ENCODE measurements at regions not wholly inside any gene's neighbourhood (a gene's known extent, or its start where the extent isn't known, plus 50 kb on each side); places are given as distances from the start of the nearest gene placed in this dataset.

GRCh38 chr2:205878999-205879762 is 196.9 kb downstream of the NRP2 start:
- TF ChIP-seq CTCF (IDR thresholded peaks at IDR 0.05; ENCODE audit: low read length, missing control alignments): no peak
- no peak for DNase-seq (ENCODE audit: low read depth)
- H3K4me3 ChIP-seq (replicated peaks; ENCODE audit: low read depth, low read length): no peak overlapping the region

- no peak for TF ChIP-seq CTCF (IDR thresholded peaks at IDR 0.05; ENCODE audit: low read length, missing control alignments)
- H3K4me3 ChIP-seq (replicated peaks; ENCODE audit: low read depth, low read length): no peak overlapping the region
- no peak for DNase-seq (ENCODE audit: low read depth)
Measured at GRCh38 chr2:205877496-205877895, 195.2 kb downstream of the NRP2 start.

GRCh38 chr2:205876127-205876526 is 193.8 kb downstream of the NRP2 start:
- TF ChIP-seq CTCF (IDR thresholded peaks at IDR 0.05; ENCODE audit: low read length, missing control alignments): no peak
- DNase-seq (ENCODE audit: low read depth): no peak

GRCh38 chr2:205872716-205873115 is 190.4 kb downstream of the NRP2 start:
- DNase-seq (ENCODE audit: low read depth): no peak
- no peak for TF ChIP-seq CTCF (IDR thresholded peaks at IDR 0.05; ENCODE audit: low read length, missing control alignments)
- no peak overlapping the region for H3K4me3 ChIP-seq (replicated peaks; ENCODE audit: low read depth, low read length)

More at GRCh38 chr2:205876127-205876526, 193.8 kb downstream of the NRP2 start:
- H3K4me3 ChIP-seq (replicated peaks; ENCODE audit: low read depth, low read length): no peak overlapping the region

GRCh38 chr2:205869439-205869838 is 187.1 kb downstream of the NRP2 start:
- DNase-seq (ENCODE audit: low read depth): no peak
- no peak overlapping the region for H3K4me3 ChIP-seq (replicated peaks; ENCODE audit: low read depth, low read length)
- TF ChIP-seq CTCF (IDR thresholded peaks at IDR 0.05; ENCODE audit: low read length, missing control alignments): no peak

GRCh38 chr2:205868773-205869333 is 186.6 kb downstream of the NRP2 start:
- TF ChIP-seq CTCF (IDR thresholded peaks at IDR 0.05; ENCODE audit: low read length, missing control alignments): no peak
- no peak overlapping the region for H3K4me3 ChIP-seq (replicated peaks; ENCODE audit: low read depth, low read length)
- peak; percentile 58 for DNase-seq (ENCODE audit: low read depth)

GRCh38 chr2:205868053-205868452 is 185.8 kb downstream of the NRP2 start:
- DNase-seq (ENCODE audit: low read depth): no peak
- TF ChIP-seq CTCF (IDR thresholded peaks at IDR 0.05; ENCODE audit: low read length, missing control alignments): no peak
- no peak overlapping the region for H3K4me3 ChIP-seq (replicated peaks; ENCODE audit: low read depth, low read length)
